HG03342 (cell line): ENCODE measurements at regions not wholly inside any gene's neighbourhood (a gene's known extent, or its start where the extent isn't known, plus 50 kb on each side); places are given as distances from the start of the nearest gene placed in this dataset.

ENCODE experiments used
- ATAC-seq: cut with Tn5 transposase; IDR thresholded peaks from one replicate; pipeline ENCODE4 v1.9.1; 2021; ENCODE audit warnings: mild to moderate bottlenecking, moderate library complexity; ENCODE audit not compliant: unreplicated experiment

GRCh38 chr5:126093041-126093440 lies 330.2 kb upstream of the GRAMD2B start:
- ATAC-seq: no peak

GRCh38 chr5:126093718-126094117 lies 329.5 kb upstream of the GRAMD2B start:
- ATAC-seq: no peak

- ATAC-seq: no peak
These were observed 328.2 kb upstream of the GRAMD2B start for GRCh38 chr5:126094991-126095390.

GRCh38 chr5:126096442-126097006 lies 326.7 kb upstream of the GRAMD2B start:
- ATAC-seq: no peak

- no peak for ATAC-seq
These were observed 325.3 kb upstream of the GRAMD2B start for GRCh38 chr5:126097876-126098275.

GRCh38 chr5:126098330-126099017 lies 324.7 kb upstream of the GRAMD2B start:
- no peak for ATAC-seq

GRCh38 chr5:126099077-126099476 lies 324.1 kb upstream of the GRAMD2B start:
- ATAC-seq: no peak

- ATAC-seq: no peak
These were observed 322.4 kb upstream of the GRAMD2B start for GRCh38 chr5:126100767-126101166.

GRCh38 chr5:126101901-126102300 lies 321.3 kb upstream of the GRAMD2B start:
- no peak for ATAC-seq

- ATAC-seq: no peak
These were observed 320.2 kb upstream of the GRAMD2B start for GRCh38 chr5:126103050-126103449.

GRCh38 chr5:126103868-126104267 lies 319.3 kb upstream of the GRAMD2B start:
- no peak for ATAC-seq

GRCh38 chr5:126104341-126104740 lies 318.9 kb upstream of the GRAMD2B start:
- ATAC-seq: no peak

GRCh38 chr5:126104951-126105350 lies 318.3 kb upstream of the GRAMD2B start:
- ATAC-seq: no peak

GRCh38 chr5:126106029-126106428 lies 317.2 kb upstream of the GRAMD2B start:
- ATAC-seq: no peak

- no peak for ATAC-seq
These were observed 315.8 kb upstream of the GRAMD2B start for GRCh38 chr5:126107381-126107780.

- no peak for ATAC-seq
These were observed 314.7 kb upstream of the GRAMD2B start for GRCh38 chr5:126108470-126108869.

GRCh38 chr5:126115059-126115629 lies 308.1 kb upstream of the GRAMD2B start:
- ATAC-seq: no peak

- no peak for ATAC-seq
These were observed 306.2 kb upstream of the GRAMD2B start for GRCh38 chr5:126117044-126117443.

GRCh38 chr5:126119887-126120442 lies 303.2 kb upstream of the GRAMD2B start:
- no peak for ATAC-seq

- no peak for ATAC-seq
These were observed 302.3 kb upstream of the GRAMD2B start for GRCh38 chr5:126120939-126121338.

GRCh38 chr5:126122942-126123341 lies 300.3 kb upstream of the GRAMD2B start:
- no peak for ATAC-seq

- peak; percentile 54 for ATAC-seq
These were observed 298.4 kb upstream of the GRAMD2B start for GRCh38 chr5:126124706-126125345.
